H9 (cell line): ENCODE measurements at regions not wholly inside any gene's neighbourhood (a gene's known extent, or its start where the extent isn't known, plus 50 kb on each side); places are given as distances from the start of the nearest gene placed in this dataset.

Experiments used
- DNase-seq: peaks from one replicate; pipeline ENCODE4 v3.0.0-alpha.2; 2017
- H2AFZ ChIP-seq: one replicate; pipeline ENCODE4 v1.6.1; 2013; ENCODE audit warnings: mild to moderate bottlenecking, low read length, control low read depth, moderate library complexity
- H2AK5ac ChIP-seq: 2 replicates; pipeline ENCODE4 v1.6.1; 2013; ENCODE audit warnings: low read length, control low read depth, mixed read lengths; ENCODE audit not compliant: insufficient read length
- H2BK120ac ChIP-seq: one replicate; pipeline ENCODE4 v1.6.1; 2013; ENCODE audit warnings: low read depth, mild to moderate bottlenecking, low read length, control low read depth, inconsistent platforms; ENCODE audit not compliant: poor library complexity, severe bottlenecking
- H2BK12ac ChIP-seq: 2 replicates; pipeline ENCODE4 v1.6.1; 2013; ENCODE audit warnings: low read length, control low read depth, mixed read lengths, low read depth; ENCODE audit not compliant: insufficient read length
- H2BK15ac ChIP-seq: 2 replicates; pipeline ENCODE4 v1.6.1; 2013; ENCODE audit warnings: low read depth, low read length, control low read depth
- H2BK20ac ChIP-seq: one replicate; pipeline ENCODE4 v1.6.1; 2013; ENCODE audit warnings: low read depth, mild to moderate bottlenecking, low read length, control low read depth, inconsistent platforms; ENCODE audit not compliant: poor library complexity, severe bottlenecking
- H2BK5ac ChIP-seq: 2 replicates; pipeline ENCODE4 v1.6.1; 2013; ENCODE audit warnings: low read length, control low read depth, mixed read lengths; ENCODE audit not compliant: insufficient read length
- H3K14ac ChIP-seq: 2 replicates; pipeline ENCODE4 v1.6.1; 2013; ENCODE audit warnings: low read length, control low read depth; ENCODE audit not compliant: insufficient read depth
- H3K18ac ChIP-seq: 2 replicates; pipeline ENCODE4 v1.6.1; 2013; ENCODE audit warnings: low read depth, mild to moderate bottlenecking, mixed read lengths, low read length, control low read depth; ENCODE audit not compliant: insufficient read length
- H3K23ac ChIP-seq: 2 replicates; pipeline ENCODE4 v1.6.1; 2013; ENCODE audit warnings: low read length, control low read depth, mixed read lengths, low read depth; ENCODE audit not compliant: insufficient read length
- H3K23me2 ChIP-seq: 2 replicates; pipeline ENCODE4 v1.6.1; 2013; ENCODE audit warnings: low read depth, mild to moderate bottlenecking, mixed read lengths, low read length, control low read depth; ENCODE audit not compliant: insufficient read length, poor library complexity, severe bottlenecking
- H3K27ac ChIP-seq: 2 replicates; pipeline ENCODE4 v1.5.1; 2013; ENCODE audit warnings: low read length, control low read depth, mixed read lengths, low read depth; ENCODE audit not compliant: insufficient read length
- H3K27me3 ChIP-seq: 2 replicates; pipeline ENCODE4 v1.6.1; 2013; ENCODE audit warnings: low read length, control low read depth, inconsistent platforms; ENCODE audit not compliant: insufficient read depth
- H3K4ac ChIP-seq: 2 replicates; pipeline ENCODE4 v1.6.1; 2013; ENCODE audit warnings: low read depth, mild to moderate bottlenecking, control low read depth, inconsistent platforms, low read length, moderate library complexity
- H3K4me1 ChIP-seq: 2 replicates; pipeline ENCODE4 v1.6.1; 2013; ENCODE audit warnings: low read length, control low read depth, inconsistent platforms; ENCODE audit not compliant: insufficient read depth
- H3K4me2 ChIP-seq: 2 replicates; pipeline ENCODE4 v1.6.1; 2013; ENCODE audit warnings: low read length, control low read depth, mixed read lengths; ENCODE audit not compliant: insufficient read length, insufficient read depth
- H3K56ac ChIP-seq: 2 replicates; pipeline ENCODE4 v1.6.1; 2013; ENCODE audit warnings: low read depth, mild to moderate bottlenecking, mixed read lengths, low read length, control low read depth; ENCODE audit not compliant: insufficient read length
- H3K79me1 ChIP-seq: 2 replicates; pipeline ENCODE4 v1.6.1; 2013; ENCODE audit warnings: low read depth, mild to moderate bottlenecking, moderate library complexity, low read length, control low read depth, inconsistent platforms; ENCODE audit not compliant: insufficient read depth, poor library complexity, severe bottlenecking
- H3K79me2 ChIP-seq: 2 replicates; pipeline ENCODE4 v1.6.1; 2013; ENCODE audit warnings: low read length, control low read depth, inconsistent platforms; ENCODE audit not compliant: insufficient read depth
- H3K9ac ChIP-seq: 2 replicates; pipeline ENCODE4 v1.6.1; 2013; ENCODE audit warnings: low read length, control low read depth, mixed read lengths; ENCODE audit not compliant: insufficient read length; ENCODE audit errors: extremely low read depth
- H3K9me3 ChIP-seq: one replicate; pipeline ENCODE4 v1.6.1; 2013; ENCODE audit warnings: low read depth, low read length, inconsistent platforms; ENCODE audit not compliant: control insufficient read depth
- H3T11ph ChIP-seq: one replicate; pipeline ENCODE4 v1.6.1; 2013; ENCODE audit warnings: mild to moderate bottlenecking, low read length, control low read depth, inconsistent platforms
- H4K20me1 ChIP-seq: one replicate; pipeline ENCODE4 v1.6.1; 2013; ENCODE audit not compliant: control insufficient read depth, insufficient read length, insufficient read depth
- H4K5ac ChIP-seq: 2 replicates; pipeline ENCODE4 v1.6.1; 2013; ENCODE audit warnings: low read depth, mild to moderate bottlenecking, mixed read lengths, low read length, control low read depth; ENCODE audit not compliant: insufficient read length
- H4K8ac ChIP-seq: replicated peaks from 2 replicates; pipeline ENCODE4 v1.6.1; 2013; ENCODE audit warnings: low read length, control low read depth, mixed read lengths, low read depth; ENCODE audit not compliant: insufficient read length
- H4K91ac ChIP-seq: 2 replicates; pipeline ENCODE4 v1.6.1; 2013; ENCODE audit warnings: low read depth, mild to moderate bottlenecking, moderate library complexity, mixed read lengths, low read length, control low read depth; ENCODE audit not compliant: insufficient read length
- H3K27ac Mint-ChIP-seq, 3 experiments: 2 replicates in 2 of 3; 3 replicates in 1 of 3; pipeline ENCODE4 v1.8.0; 2020 to 2021; ENCODE audit warnings: mixed read lengths in 3 of 3, mild to moderate bottlenecking in 1 of 3, moderate library complexity in 1 of 3
- H3K27me3 Mint-ChIP-seq: 2 replicates; pipeline ENCODE4 v1.8.0; 2021; ENCODE audit warnings: low read depth, mild to moderate bottlenecking, moderate library complexity, mixed read lengths
- H3K36me3 Mint-ChIP-seq, 3 experiments: 2 replicates in 2 of 3; 3 replicates in 1 of 3; pipeline ENCODE4 v1.8.0; 2020 to 2021; ENCODE audit warnings: low read depth in 3 of 3, mixed read lengths in 3 of 3; ENCODE audit not compliant: insufficient read depth in 1 of 3
- H3K4me1 Mint-ChIP-seq, 2 experiments: 2 replicates each; pipeline ENCODE4 v1.8.0; 2020; ENCODE audit warnings: mixed read lengths in 2 of 2
- H3K4me3 Mint-ChIP-seq, 2 experiments: 2 replicates in 1 of 2; 3 replicates in 1 of 2; pipeline ENCODE4 v1.8.0; 2020 to 2021; ENCODE audit warnings: mild to moderate bottlenecking in 2 of 2, mixed read lengths in 2 of 2, moderate library complexity in 1 of 2
- H3K9me3 Mint-ChIP-seq, 2 experiments: 2 replicates in 1 of 2; 3 replicates in 1 of 2; pipeline ENCODE4 v1.8.0; 2020; ENCODE audit warnings: mild to moderate bottlenecking in 2 of 2, mixed read lengths in 2 of 2, moderate library complexity in 1 of 2
- WGBS: extraction: QIAGEN DNeasy Blood & Tissue Kit; methylation state at CpG from one replicate; pipeline ENCODE4 v1.1.7; 2013; ENCODE audit warnings: missing lambda C conversion rate, low lambda C conversion rate, mixed read lengths; ENCODE audit not compliant: insufficient read length; ENCODE audit errors: extremely low coverage; 5-methylcytosine and 5-hydroxymethylcytosine counted together
- TF ChIP-seq, protein P1 (sequence below): fragments of 200-600 bp; sonication (generic); conservative IDR thresholded peaks from 3 replicates; pipeline ENCODE4 v1.8.0; 2021; ENCODE audit warnings: antibody characterized with exemption, mild to moderate bottlenecking

DNA sequence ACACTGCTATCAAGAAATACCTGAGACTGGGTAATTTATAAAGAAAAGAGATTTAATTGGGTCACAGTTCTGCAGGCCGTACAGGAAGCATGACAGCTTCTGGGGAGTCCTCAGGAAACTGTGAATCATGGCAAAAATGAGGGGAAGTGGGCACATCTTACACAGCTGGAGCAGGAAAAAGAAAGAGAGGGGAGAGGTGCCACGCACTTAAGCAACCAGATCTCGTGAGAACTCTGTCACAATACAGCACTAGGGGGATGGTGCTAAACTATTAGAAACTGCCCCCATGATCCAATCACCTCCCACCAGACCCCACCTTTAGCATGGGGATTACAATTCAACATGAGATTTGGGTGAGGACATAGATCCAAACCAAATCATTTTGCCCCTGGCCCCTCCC is 105.5 kb upstream of the CPLX2 start:
- H3K14ac ChIP-seq, result no peak overlapping the region
- Mint-ChIP-seq H3K4me3 (no peak overlapping the region), H3K27ac (no peak overlapping the region), H3K36me3 (peaks cover 5 to 9% (median 8%) of the 10 kb centered on the region in 3 experiments; a peak in 6 of 7 replicates), H3K9me3 (peaks cover 25% of the 10 kb centered on the region in 2 experiments), H3K27me3 (peaks cover 8% of the 10 kb centered on the region), H3K4me1 (no peaks in the 10 kb centered on the region)
- H3K79me1 ChIP-seq, result no peaks in the 10 kb centered on the region
- H3K9me3 ChIP-seq, result peaks cover 12% of the 10 kb centered on the region
- H3K27me3 ChIP-seq, result no peaks in the 10 kb centered on the region
- no peak overlapping the region for H3K4ac ChIP-seq
- no peak overlapping the region for H4K5ac ChIP-seq
- H3K18ac ChIP-seq, result no peak overlapping the region
- H2AFZ ChIP-seq, result no peak overlapping the region
- TF ChIP-seq, protein P1, sequence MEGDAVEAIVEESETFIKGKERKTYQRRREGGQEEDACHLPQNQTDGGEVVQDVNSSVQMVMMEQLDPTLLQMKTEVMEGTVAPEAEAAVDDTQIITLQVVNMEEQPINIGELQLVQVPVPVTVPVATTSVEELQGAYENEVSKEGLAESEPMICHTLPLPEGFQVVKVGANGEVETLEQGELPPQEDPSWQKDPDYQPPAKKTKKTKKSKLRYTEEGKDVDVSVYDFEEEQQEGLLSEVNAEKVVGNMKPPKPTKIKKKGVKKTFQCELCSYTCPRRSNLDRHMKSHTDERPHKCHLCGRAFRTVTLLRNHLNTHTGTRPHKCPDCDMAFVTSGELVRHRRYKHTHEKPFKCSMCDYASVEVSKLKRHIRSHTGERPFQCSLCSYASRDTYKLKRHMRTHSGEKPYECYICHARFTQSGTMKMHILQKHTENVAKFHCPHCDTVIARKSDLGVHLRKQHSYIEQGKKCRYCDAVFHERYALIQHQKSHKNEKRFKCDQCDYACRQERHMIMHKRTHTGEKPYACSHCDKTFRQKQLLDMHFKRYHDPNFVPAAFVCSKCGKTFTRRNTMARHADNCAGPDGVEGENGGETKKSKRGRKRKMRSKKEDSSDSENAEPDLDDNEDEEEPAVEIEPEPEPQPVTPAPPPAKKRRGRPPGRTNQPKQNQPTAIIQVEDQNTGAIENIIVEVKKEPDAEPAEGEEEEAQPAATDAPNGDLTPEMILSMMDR, result no peak
- no peak overlapping the region for H2AK5ac ChIP-seq
- no peak overlapping the region for H2BK20ac ChIP-seq
- WGBS, result no CpG with 5 or more reads among the region's 3 CpGs
- no peak overlapping the region for H3K23ac ChIP-seq
- no peaks in the 10 kb centered on the region for H3K23me2 ChIP-seq
- no peak overlapping the region for H2BK5ac ChIP-seq
- no peak overlapping the region for H3K56ac ChIP-seq
- no peak overlapping the region for H3K27ac ChIP-seq
- H2BK120ac ChIP-seq, result no peak overlapping the region
- no peak overlapping the region for H4K8ac ChIP-seq
- H3K9ac ChIP-seq, result no peak overlapping the region
- no peak overlapping the region for H2BK12ac ChIP-seq
- no peak overlapping the region for H3T11ph ChIP-seq
- no peak overlapping the region for H2BK15ac ChIP-seq
- H3K79me2 ChIP-seq, result no peaks in the 10 kb centered on the region
- H4K20me1 ChIP-seq, result no peaks in the 10 kb centered on the region
- H3K4me1 ChIP-seq, result no peaks in the 10 kb centered on the region
- no peak overlapping the region for H3K4me2 ChIP-seq
- DNase-seq, result no peak
- no peak overlapping the region for H4K91ac ChIP-seq
